GM19035 (cell line): ENCODE measurements at regions not wholly inside any gene's neighbourhood (a gene's known extent, or its start where the extent isn't known, plus 50 kb on each side); places are given as distances from the start of the nearest gene placed in this dataset.
"Not testable (repeated sequence)": the region's sequence is repeated elsewhere in the genome, so short reads cannot be mapped to it uniquely, and the experiment has no call there.

ENCODE experiments used
- ATAC-seq: cut with Tn5 transposase; IDR thresholded peaks from one replicate; pipeline ENCODE4 v1.9.1; 2021; ENCODE audit not compliant: unreplicated experiment

GRCh38 chr6:57708061-57708460, 390.6 kb downstream of the PRIM2 start:
- not testable (repeated sequence) for ATAC-seq

DNA sequence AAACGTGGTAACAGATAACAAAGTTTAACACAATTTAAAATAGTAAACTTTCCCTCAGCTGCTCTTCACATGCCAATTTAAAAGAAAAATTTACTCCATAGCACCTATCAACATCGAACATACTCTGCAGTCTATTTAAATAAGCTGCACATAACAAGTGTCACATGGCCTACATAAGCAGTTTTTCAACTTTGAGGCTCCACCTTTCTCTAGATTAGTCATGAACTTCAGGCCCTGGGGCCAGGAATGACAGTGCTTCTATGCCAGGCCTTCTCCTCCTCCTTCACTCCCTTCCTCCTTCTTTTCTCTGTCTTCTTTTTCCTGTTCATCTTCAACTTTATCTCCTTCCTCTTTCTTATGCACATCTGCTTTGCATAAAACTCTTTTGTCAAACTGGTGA, 405.1 kb downstream of the PRIM2 start:
- not testable (repeated sequence) for ATAC-seq

GRCh38 chr6:57723815-57724401, 406.5 kb downstream of the PRIM2 start:
- ATAC-seq, result not testable (repeated sequence)

DNA sequence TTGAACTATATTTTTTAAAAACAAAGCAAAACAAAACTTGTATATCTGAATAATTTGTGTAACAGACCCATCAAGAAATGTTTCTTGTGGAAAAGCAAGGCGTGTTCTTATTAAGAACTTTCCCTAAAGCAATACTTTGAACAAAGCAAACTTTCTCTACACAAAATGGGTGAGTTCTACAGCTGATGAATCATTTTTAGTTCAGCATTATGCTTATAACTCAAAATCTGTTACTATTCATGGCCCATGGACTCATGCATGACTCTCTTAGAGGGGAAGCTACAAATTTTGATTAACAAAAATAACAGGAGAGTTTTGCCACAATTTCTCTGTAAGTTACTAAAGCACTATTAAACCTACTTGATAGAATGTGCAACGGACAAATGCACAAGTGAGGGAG, 412.0 kb downstream of the PRIM2 start:
- not testable (repeated sequence) for ATAC-seq

GRCh38 chr6:57730726-57731125, 413.3 kb downstream of the PRIM2 start:
- ATAC-seq, result not testable (repeated sequence)

- ATAC-seq, result not testable (repeated sequence)
Observed at GRCh38 chr6:57747716-57748115, 430.3 kb downstream of the PRIM2 start.

- not testable (repeated sequence) for ATAC-seq
Observed at GRCh38 chr6:57759850-57760249, 442.4 kb downstream of the PRIM2 start.

- ATAC-seq, result not testable (repeated sequence)
Observed at GRCh38 chr6:57792720-57793397, 475.4 kb downstream of the PRIM2 start.

DNA sequence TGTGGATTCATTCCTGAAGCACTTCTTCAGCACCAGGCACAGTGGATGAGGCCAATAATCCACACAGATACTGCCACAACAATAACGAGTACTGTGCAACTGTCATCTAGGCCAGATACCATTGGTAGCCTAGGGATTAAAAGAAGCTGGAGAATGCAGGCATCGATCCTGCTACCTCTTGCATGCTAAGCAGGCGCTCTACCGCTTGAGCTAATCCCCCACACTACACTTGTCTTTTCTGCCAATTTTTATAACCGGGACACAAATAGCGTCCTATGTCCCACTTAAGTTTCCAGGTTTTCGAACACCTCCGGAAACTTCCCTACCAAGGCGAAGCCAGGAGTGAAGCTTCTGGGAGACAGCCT, 475.9 kb downstream of the PRIM2 start:
- not testable (repeated sequence) for ATAC-seq

- not testable (repeated sequence) for ATAC-seq
Observed at GRCh38 chr6:57799703-57800479, 482.5 kb downstream of the PRIM2 start.

DNA sequence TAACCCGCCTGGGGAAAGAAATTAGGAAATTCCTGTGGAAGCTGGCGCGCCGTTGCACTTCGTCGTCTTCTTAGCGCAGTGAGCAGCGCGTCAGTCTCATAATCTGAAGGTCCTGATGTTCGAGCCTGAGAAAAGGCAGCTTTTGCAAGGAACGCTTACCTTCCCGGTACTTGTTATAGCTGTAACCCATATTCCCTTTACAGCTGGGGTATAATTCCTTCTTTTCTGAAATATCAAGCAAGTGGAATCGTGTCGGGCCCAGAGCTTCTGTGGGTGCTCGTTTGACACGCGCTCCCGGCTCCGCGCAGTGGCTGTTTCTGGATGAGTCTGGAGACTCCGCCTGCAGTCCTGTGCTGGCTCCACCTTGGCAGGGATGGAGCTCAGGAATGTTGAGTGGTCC, 491.2 kb downstream of the PRIM2 start:
- not testable (repeated sequence) for ATAC-seq

DNA sequence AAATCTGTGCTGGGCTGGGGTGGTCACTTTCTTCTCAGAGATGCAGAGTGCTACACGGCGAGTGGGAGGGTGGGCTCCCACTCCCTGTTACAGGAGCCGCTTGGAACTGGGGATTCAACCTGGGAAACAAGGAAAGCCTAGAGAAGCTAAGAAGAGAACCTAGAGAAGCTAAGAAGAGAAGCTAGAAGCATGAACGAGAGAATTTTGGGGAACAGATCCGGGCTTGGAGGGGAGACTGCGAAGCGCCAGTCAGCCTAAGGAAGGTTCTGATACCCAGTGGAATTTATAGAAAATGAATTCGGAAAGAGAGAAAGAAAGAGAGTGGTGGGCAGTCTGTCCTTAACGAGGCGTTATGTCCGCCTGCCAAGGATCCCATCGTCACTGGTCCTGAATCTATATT, 492.0 kb downstream of the PRIM2 start:
- not testable (repeated sequence) for ATAC-seq

- ATAC-seq, result not testable (repeated sequence)
Observed at GRCh38 chr6:57813271-57814075, 496.0 kb downstream of the PRIM2 start.

GRCh38 chr6:57815826-57816225, 498.4 kb downstream of the PRIM2 start:
- not testable (repeated sequence) for ATAC-seq

DNA sequence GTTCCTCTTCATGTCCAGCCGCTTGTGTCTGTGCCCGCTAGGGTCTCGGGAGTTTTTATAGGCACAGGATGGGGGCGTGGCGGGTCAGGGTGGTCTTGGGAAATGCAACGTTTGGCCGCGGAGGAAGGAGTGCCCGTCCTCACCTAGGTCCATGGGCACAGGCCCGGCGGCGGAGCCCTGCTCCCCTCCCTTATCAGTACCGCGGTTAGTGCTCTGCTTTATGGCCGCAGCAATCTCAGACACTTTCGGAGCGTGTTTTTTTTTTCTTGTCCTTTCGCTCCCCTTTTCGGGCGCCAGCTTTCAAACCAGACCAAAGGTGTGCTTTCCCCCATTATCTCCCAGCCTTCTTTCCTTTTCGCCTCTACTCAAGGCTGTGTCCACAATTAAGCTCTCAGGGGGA, 503.9 kb downstream of the PRIM2 start:
- not testable (repeated sequence) for ATAC-seq

DNA sequence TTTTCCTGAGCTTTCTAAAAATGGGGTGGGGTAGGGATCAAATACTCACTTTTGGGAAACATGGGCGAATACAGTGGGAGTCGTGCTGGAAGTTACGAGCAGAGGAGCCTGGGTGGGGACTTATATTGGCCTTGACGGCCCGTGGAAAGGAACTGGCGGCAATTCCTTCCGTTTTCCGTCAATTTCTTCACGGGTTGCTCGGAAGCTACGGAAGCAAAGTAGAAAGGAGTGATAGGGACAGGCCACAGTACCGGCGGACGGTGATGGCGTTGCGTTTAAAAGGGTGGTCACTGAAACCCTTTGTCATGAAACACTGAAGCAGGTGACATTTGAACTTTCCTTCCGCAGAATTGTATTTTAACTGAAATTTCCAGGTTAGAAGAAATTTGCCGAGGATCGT, 505.0 kb downstream of the PRIM2 start:
- ATAC-seq, result not testable (repeated sequence)

DNA sequence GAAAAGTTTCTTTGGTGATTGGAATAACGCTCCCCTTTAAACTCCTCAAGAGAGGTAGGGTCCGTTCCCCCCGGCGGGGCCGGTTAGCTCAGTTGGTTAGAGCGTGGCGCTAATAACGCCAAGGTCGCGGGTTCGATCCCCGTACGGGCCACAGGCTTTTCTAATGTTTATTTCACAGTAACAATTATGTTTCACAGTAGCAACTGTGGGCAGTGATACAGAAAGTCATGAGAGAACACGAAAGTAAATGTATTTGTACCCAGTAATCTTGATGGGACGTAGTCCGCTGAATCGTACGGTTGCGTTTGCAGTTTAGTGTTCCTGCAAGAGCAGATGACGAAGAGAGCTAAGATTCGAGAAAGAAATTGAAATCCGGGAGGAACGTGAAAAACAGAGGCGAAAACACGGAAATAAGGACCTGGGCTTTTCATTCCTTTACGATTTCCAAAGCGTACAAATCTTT, 505.5 kb downstream of the PRIM2 start:
- no peak for ATAC-seq

DNA sequence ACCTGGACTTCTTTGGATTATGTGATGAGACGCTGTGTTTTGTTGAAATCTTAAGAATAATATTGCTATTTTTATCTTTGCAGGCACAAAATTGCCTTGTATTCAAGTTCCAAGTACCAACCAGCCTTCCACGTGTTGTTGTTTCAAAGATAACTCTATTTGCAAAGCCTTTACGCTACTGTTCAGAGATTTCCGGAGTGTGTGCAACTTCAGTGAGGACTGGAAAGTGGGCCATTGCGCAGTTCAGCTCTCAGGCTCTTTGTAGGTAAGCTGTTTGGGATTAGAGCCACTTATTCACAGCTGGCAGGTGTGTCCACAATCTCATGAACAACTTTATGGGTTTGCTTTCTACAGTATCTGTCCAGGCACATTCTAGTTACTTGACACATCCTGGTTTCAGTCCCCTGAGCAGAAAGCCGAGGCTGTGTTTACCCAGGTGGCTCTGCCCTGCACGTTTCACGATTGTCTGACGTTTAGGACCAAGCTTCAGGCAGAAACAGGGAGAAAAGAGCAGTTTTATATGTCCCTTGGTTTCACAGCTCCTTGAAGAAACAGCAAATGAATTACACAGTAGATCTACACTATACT, 520.3 kb downstream of the PRIM2 start:
- ATAC-seq, result not testable (repeated sequence)

GRCh38 chr6:57841551-57841950, 524.1 kb downstream of the PRIM2 start:
- not testable (repeated sequence) for ATAC-seq

DNA sequence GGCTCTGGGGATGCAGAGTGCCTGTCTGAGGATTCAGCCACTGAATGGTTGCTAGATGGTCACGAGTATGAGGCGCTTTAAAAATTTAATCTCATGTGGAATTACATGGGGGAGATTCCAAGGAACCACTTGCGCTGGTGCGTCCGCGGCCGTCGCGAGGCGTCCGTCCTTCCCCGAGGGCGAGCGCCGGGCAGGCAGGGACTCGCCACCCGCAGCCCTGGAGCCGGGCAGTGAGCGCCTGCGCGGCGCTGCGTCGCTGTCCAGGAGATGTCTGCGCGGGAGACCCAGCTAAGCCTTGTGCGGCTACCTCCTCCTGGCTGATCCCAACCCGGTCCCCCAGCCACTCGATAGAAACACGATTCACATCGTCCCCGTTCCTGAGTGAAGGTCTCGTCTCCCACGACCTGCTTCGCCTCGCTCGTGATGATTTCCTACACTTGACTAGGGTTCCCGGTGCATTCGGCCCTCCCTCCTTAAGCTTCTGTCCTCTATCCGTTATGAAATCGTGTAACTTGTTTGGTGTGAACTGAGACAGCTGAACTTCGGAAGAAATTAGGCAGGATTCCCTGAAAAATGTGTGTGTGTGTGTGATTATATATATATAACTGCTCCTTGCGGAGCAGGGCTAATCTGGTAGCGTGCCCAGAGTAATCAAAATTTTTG, 536.4 kb downstream of the PRIM2 start:
- not testable (repeated sequence) for ATAC-seq
